Spleen (tissue), 11 donors: ENCODE measurements at regions not wholly inside any gene's neighbourhood (a gene's known extent, or its start where the extent isn't known, plus 50 kb on each side); places are given as distances from the start of the nearest gene placed in this dataset.

Experiments
- DNase-seq: peaks from one replicate; pipeline ENCODE4 v3.0.0-alpha.2; 2020
- H3K27ac ChIP-seq, 8 donors: fragments of 200-600 bp; sonication (generic) in 7 of 8; 1 replicate in 4 of 8; 2 replicates in 4 of 8; pipeline versions ENCODE4 v1.5.0 to v1.8.0; 2016 to 2021; ENCODE audit warnings: inconsistent platforms in 4 of 8, mild to moderate bottlenecking in 4 of 8, moderate library complexity in 1 of 8
- H3K27me3 ChIP-seq, 7 donors: fragments of 200-600 bp; sonication (generic) in 6 of 7; replicated peaks in 1 of 7; 1 replicate in 4 of 7; 2 replicates in 3 of 7; pipeline versions ENCODE4 v1.5.0 to v1.8.0; 2016 to 2021; ENCODE audit warnings: inconsistent platforms in 3 of 7, mild to moderate bottlenecking in 1 of 7
- H3K36me3 ChIP-seq, 6 donors: fragments of 200-600 bp; sonication (generic) in 5 of 6; 1 replicate in 4 of 6; 2 replicates in 2 of 6; pipeline versions ENCODE4 v1.5.0 to v1.8.0; 2016 to 2021; ENCODE audit warnings: inconsistent platforms in 2 of 6
- H3K4me1 ChIP-seq, 6 donors: fragments of 200-600 bp; sonication (generic) in 5 of 6; 1 replicate in 3 of 6; 2 replicates in 3 of 6; pipeline versions ENCODE4 v1.5.0 to v1.8.0; 2016 to 2021; ENCODE audit warnings: inconsistent platforms in 3 of 6
- H3K4me3 ChIP-seq, 8 donors: fragments of 200-600 bp; sonication (generic) in 7 of 8; 1 replicate in 4 of 8; 2 replicates in 4 of 8; pipeline versions ENCODE4 v1.5.0 to v1.8.0; 2016 to 2021; ENCODE audit warnings: inconsistent platforms in 4 of 8, mild to moderate bottlenecking in 4 of 8, moderate library complexity in 2 of 8
- H3K9me3 ChIP-seq, 8 donors: fragments of 200-600 bp; sonication (generic) in 7 of 8; 1 replicate in 4 of 8; 2 replicates in 4 of 8; pipeline versions ENCODE4 v1.5.0 to v1.8.0; 2016 to 2021; ENCODE audit warnings: inconsistent platforms in 4 of 8
- POLR2A ChIP-seq, 3 donors: fragments of 450-650 bp; IDR thresholded peaks; one replicate each; pipeline ENCODE4 v1.5.1; 2017; ENCODE audit warnings: antibody characterized with exemption in 3 of 3, mild to moderate bottlenecking in 1 of 3
- POLR2AphosphoS5 ChIP-seq, 3 donors: sonication (generic); formaldehyde crosslinking; IDR thresholded peaks; one replicate each; pipeline ENCODE4 v1.5.1; 2017; ENCODE audit warnings: antibody characterized with exemption in 3 of 3
- WGBS, 5 donors: extraction: QIAGEN DNeasy Blood & Tissue Kit in 3 of 5; methylation state at CpG; one replicate each; pipeline versions ENCODE4 v1.1.5 to v1.1.7; 2013 to 2018; 5-methylcytosine and 5-hydroxymethylcytosine counted together
- intact Hi-C: fragments of 100-400 bp; cut with DNase I; formaldehyde crosslinking; loops from one replicate; pipeline ENCODE4 v1.15.0; 2023; ENCODE audit warnings: low total_unique reads
- TF ChIP-seq, protein P1 (sequence below), 11 experiments: fragments of 200-600 bp in 7 of 11; fragments of 450-650 bp in 4 of 11; sonication (generic) in 4 of 11; IDR thresholded peaks in 8 of 11; conservative IDR thresholded peaks in 3 of 11; 1 replicate in 7 of 11; 2 replicates in 4 of 11; pipeline versions ENCODE4 v1.4.0 to v1.8.0; 2016 to 2021; ENCODE audit warnings: antibody characterized with exemption in 11 of 11, inconsistent platforms in 4 of 11, mild to moderate bottlenecking in 1 of 11
- donor health status: healthy with polysubstance abuse.
- donor health status: DM: no; HTN: no; CAD: no; lungs with moderate emphysema.
- donor health status: DM: no; HTN: no; CAD: no.
- donor health status: Bipolar disorder and iron deficiency.
- donor health status: healthy.
- donor health status: DM: no; HTN: no; CAD: no.
- donor health status: DM: yes; HTN: yes; CAD: no.

DNA sequence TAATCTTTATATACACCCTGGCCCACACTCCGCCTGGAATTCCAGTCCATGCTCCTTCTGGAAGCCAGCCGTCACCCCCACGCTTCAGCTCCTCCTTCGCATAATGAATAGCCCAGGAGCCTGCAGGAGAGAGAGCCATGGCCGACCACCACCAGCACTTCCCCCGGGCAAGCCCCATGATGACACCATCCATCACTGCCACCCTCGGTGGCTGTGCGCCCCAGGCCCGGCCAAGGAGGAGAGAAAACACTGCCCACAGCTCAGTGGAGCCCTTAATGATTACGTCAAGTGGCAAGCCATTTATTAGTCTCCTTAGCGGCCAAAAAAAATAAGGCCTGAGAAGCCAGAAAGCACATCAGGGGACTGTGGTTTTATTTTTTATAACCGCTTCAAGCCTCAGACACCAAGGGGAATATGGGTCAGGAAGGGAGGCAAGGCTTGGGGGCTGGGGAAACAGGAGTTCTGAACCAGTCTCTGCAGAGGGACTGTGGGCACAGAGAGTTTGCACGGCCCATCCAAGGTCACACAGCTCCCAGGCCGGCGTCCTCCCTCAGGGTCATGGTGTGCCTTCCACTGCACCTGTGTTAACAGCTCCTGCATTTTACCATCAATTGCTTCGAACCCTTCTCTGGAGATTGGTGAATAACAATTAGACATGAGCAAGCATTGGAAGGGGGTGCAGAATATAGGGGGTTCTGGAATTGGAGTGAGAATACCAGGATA lies 134.3 kb downstream of the MN1 start:
- H3K27ac ChIP-seq, result no peak overlapping the region
- no peaks in the 10 kb centered on the region for H3K36me3 ChIP-seq
- TF ChIP-seq, protein P1, sequence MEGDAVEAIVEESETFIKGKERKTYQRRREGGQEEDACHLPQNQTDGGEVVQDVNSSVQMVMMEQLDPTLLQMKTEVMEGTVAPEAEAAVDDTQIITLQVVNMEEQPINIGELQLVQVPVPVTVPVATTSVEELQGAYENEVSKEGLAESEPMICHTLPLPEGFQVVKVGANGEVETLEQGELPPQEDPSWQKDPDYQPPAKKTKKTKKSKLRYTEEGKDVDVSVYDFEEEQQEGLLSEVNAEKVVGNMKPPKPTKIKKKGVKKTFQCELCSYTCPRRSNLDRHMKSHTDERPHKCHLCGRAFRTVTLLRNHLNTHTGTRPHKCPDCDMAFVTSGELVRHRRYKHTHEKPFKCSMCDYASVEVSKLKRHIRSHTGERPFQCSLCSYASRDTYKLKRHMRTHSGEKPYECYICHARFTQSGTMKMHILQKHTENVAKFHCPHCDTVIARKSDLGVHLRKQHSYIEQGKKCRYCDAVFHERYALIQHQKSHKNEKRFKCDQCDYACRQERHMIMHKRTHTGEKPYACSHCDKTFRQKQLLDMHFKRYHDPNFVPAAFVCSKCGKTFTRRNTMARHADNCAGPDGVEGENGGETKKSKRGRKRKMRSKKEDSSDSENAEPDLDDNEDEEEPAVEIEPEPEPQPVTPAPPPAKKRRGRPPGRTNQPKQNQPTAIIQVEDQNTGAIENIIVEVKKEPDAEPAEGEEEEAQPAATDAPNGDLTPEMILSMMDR (IDR thresholded peaks at IDR 0.05 in 8 of 11, conservative IDR thresholded peaks at IDR 0.05 in 3 of 11), result no peak
- no peak for TF ChIP-seq POLR2A (IDR thresholded peaks at IDR 0.05)
- no peak for TF ChIP-seq POLR2AphosphoS5 (IDR thresholded peaks at IDR 0.05)
- H3K4me3 ChIP-seq, result no peak overlapping the region
- WGBS, 5 donors, result 44 to 55% (median 45%) methylated on average over 15 to 16 of the region's 16 CpGs
- peaks cover 0 to 31% (median 0%) of the 10 kb centered on the region in 7 donors for H3K27me3 ChIP-seq
- peak; percentile 44 for DNase-seq
- peaks cover 0 to 13% (median 7%) of the 10 kb centered on the region in 8 donors for H3K9me3 ChIP-seq
- peaks cover 3 to 42% (median 24%) of the 10 kb centered on the region in 6 donors for H3K4me1 ChIP-seq
- intact Hi-C loops, result no loop called here

DNA sequence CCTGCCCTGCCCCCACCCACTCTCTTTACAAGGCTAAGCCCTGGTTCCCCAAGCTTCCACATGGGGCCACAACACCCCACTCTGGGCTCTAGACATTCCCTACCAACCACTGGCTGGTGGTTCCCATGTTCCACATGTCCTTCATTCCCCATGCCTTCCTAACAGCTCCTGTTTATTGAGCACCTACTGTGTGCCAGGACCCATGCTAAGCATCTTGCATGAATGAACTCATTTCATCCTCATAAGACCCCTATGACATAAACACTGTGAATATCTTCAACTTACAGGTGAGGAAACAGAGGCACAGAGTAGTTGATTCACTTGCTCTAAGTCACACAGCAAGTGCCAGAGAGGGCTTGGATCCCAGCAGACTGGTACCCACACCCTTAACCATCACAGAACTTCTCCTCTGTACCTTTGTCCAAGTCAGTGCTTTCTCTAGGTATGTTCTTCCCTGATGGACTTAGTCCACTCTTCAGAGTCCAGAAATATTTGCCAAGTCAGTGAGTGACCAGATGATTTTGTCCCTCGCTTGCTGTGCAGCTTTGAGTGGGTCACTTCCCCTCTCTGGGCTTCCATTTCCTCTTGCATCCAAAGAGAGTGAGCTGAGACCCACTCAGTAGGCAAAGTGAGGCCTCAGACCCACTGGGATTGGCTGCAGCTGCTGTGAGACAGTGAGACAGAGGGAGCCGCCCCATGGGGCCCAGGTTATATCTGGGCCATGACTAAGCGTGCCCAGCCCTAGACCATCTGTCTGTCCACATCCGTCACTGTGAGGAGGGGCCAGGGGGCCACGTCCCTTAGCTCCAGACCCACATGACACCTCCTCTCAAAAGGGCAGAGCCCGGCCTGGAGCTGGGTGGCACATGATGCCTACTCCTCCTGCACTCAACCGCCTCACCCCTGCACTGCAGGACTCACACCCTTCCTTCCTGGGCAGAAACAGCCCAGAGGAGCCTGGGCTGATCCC lies 132.4 kb downstream of the MN1 start:
- H3K27me3 ChIP-seq, result peaks cover 0 to 34% (median 0%) of the 10 kb centered on the region in 7 donors

GRCh38 chr22:27669798-27670599 lies 131.6 kb downstream of the MN1 start:
- Histone ChIP-seq H3K27ac (peak overlapping the region in 4 of 8 donors; percentile 31 to 62 (median 44)), H3K4me3 (no peak overlapping the region), H3K4me1 (peaks cover 0 to 30% (median 17%) of the 10 kb centered on the region in 6 donors), H3K9me3 (peaks cover 0 to 13% (median 7%) of the 10 kb centered on the region in 8 donors), H3K27me3 (peaks cover 0 to 36% (median 0%) of the 10 kb centered on the region in 7 donors), H3K36me3 (no peaks in the 10 kb centered on the region)
- intact Hi-C loops, result no loop called here
- 17 to 21% (median 19%) methylated on average over 10 to 13 of the region's 13 CpGs for WGBS, 5 donors
- TF ChIP-seq POLR2AphosphoS5 (IDR thresholded peaks at IDR 0.05) (peak in 1 of 3 donors; percentile 1), POLR2A (IDR thresholded peaks at IDR 0.05) (no peak)
- DNase-seq, result peak; percentile 53

More for the DNA sequence above, 132.4 kb downstream of the MN1 start:
- intact Hi-C loops, result no loop called here
- Histone ChIP-seq H3K27ac (peak overlapping the region in 4 of 8 donors; percentile 36 to 62 (median 50)), H3K9me3 (peaks cover 0 to 13% (median 7%) of the 10 kb centered on the region in 8 donors), H3K4me3 (no peak overlapping the region), H3K4me1 (peaks cover 0 to 30% (median 17%) of the 10 kb centered on the region in 6 donors), H3K36me3 (no peaks in the 10 kb centered on the region)
- TF ChIP-seq, protein P1 (IDR thresholded peaks at IDR 0.05 in 8 of 11, conservative IDR thresholded peaks at IDR 0.05 in 3 of 11), result no peak
- TF ChIP-seq POLR2AphosphoS5 (IDR thresholded peaks at IDR 0.05), result peak; percentile 53 to 77 (median 71)
- no peak for TF ChIP-seq POLR2A (IDR thresholded peaks at IDR 0.05)
- 9 to 18% (median 12%) methylated on average over 6 to 7 of the region's 7 CpGs for WGBS, 5 donors
- DNase-seq, result peak; percentile 79
